Activated CD8-positive, alpha-beta memory T cell treated with anti-CD3 and anti-CD28 coated beads, Interleukin-2, amount 50 U/mL, for 4 hours (primary cell): ENCODE measurements at regions not wholly inside any gene's neighbourhood (a gene's known extent, or its start where the extent isn't known, plus 50 kb on each side); places are given as distances from the start of the nearest gene placed in this dataset.
"Not testable (repeated sequence)": the region's sequence is repeated elsewhere in the genome, so short reads cannot be mapped to it uniquely, and the experiment has no call there.

Experiments used
- DNase-seq: peaks from one replicate; pipeline ENCODE4 v3.0.0-alpha.2; 2020

- no peak for DNase-seq
Measured at GRCh38 chr20:29763821-29764511, 1493.5 kb upstream of the DEFB115 start.

- DNase-seq = not testable (repeated sequence)
Measured at GRCh38 chr20:29764922-29765610, 1492.4 kb upstream of the DEFB115 start.

- not testable (repeated sequence) for DNase-seq
Measured at GRCh38 chr20:29778033-29778432, 1479.4 kb upstream of the DEFB115 start.

- DNase-seq = not testable (repeated sequence)
Measured at GRCh38 chr20:29781217-29781616, 1476.2 kb upstream of the DEFB115 start.

- DNase-seq = not testable (repeated sequence)
Measured at GRCh38 chr20:29781891-29782290, 1475.6 kb upstream of the DEFB115 start.

- not testable (repeated sequence) for DNase-seq
Measured at GRCh38 chr20:29787456-29787855, 1470.0 kb upstream of the DEFB115 start.

- no peak for DNase-seq
Measured at GRCh38 chr20:29790510-29790909, 1467.0 kb upstream of the DEFB115 start.

GRCh38 chr20:29831508-29831907, 1426.0 kb upstream of the DEFB115 start:
- DNase-seq = not testable (repeated sequence)

GRCh38 chr20:29868014-29868413, 1389.5 kb upstream of the DEFB115 start:
- not testable (repeated sequence) for DNase-seq

- not testable (repeated sequence) for DNase-seq
Measured at GRCh38 chr20:29868688-29869087, 1388.8 kb upstream of the DEFB115 start.

GRCh38 chr20:29871816-29872215, 1385.6 kb upstream of the DEFB115 start:
- not testable (repeated sequence) for DNase-seq

- peak; percentile 39 for DNase-seq
Measured at GRCh38 chr20:29873946-29874345, 1383.5 kb upstream of the DEFB115 start.

- DNase-seq = no peak
Measured at GRCh38 chr20:29874476-29875202, 1382.8 kb upstream of the DEFB115 start.

- not testable (repeated sequence) for DNase-seq
Measured at GRCh38 chr20:29875321-29876083, 1382.0 kb upstream of the DEFB115 start.

- DNase-seq = not testable (repeated sequence)
Measured at GRCh38 chr20:29876084-29876910, 1381.2 kb upstream of the DEFB115 start.

- no peak for DNase-seq
Measured at GRCh38 chr20:29876911-29877285, 1380.6 kb upstream of the DEFB115 start.

GRCh38 chr20:29877411-29878280, 1379.8 kb upstream of the DEFB115 start:
- DNase-seq = not testable (repeated sequence)

GRCh38 chr20:29878281-29878741, 1379.2 kb upstream of the DEFB115 start:
- no peak for DNase-seq

- no peak for DNase-seq
Measured at GRCh38 chr20:29878777-29879442, 1378.6 kb upstream of the DEFB115 start.

GRCh38 chr20:29881107-29881506, 1376.4 kb upstream of the DEFB115 start:
- DNase-seq = not testable (repeated sequence)
